Fibroblast of lung (primary cell): ENCODE measurements at regions not wholly inside any gene's neighbourhood (a gene's known extent, or its start where the extent isn't known, plus 50 kb on each side); places are given as distances from the start of the nearest gene placed in this dataset.

ENCODE experiments used
- EZH2 ChIP-seq: IDR thresholded peaks from 2 replicates; pipeline ENCODE4 v1.5.1; 2012; ENCODE audit warnings: low read length, control low read depth, mild to moderate bottlenecking; ENCODE audit errors: missing control alignments
- TF ChIP-seq, protein P1 (sequence below), 2 donors: IDR thresholded peaks in 1 of 2; conservative IDR thresholded peaks in 1 of 2; 1 replicate in 1 of 2; 2 replicates in 1 of 2; pipeline ENCODE4 v1.5.1; 2011 to 2012; ENCODE audit warnings: low read length in 2 of 2, control low read depth in 1 of 2, inconsistent platforms in 1 of 2, low read depth in 1 of 2, mild to moderate bottlenecking in 1 of 2

DNA sequence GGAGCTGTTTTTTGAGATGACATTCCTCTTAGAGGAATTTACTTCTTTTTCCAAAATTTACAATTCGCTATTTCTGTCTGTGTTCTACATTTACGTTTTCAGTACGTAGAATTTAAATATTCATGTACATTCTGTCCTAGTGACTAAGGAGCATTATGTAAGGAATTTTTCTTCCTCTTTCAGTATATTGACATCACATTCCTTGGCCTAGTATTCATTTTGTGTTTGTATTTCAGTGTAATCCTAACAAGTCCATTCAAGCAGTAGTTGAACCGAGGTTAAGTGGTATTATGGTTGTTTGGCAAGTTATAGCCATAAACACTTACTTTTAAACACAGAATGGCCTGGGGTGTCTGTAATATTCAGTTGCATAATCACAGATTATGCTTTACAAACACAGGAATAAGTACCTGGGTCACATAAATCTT is 465.2 kb downstream of the PCNX1 start:
- TF ChIP-seq, protein P1, sequence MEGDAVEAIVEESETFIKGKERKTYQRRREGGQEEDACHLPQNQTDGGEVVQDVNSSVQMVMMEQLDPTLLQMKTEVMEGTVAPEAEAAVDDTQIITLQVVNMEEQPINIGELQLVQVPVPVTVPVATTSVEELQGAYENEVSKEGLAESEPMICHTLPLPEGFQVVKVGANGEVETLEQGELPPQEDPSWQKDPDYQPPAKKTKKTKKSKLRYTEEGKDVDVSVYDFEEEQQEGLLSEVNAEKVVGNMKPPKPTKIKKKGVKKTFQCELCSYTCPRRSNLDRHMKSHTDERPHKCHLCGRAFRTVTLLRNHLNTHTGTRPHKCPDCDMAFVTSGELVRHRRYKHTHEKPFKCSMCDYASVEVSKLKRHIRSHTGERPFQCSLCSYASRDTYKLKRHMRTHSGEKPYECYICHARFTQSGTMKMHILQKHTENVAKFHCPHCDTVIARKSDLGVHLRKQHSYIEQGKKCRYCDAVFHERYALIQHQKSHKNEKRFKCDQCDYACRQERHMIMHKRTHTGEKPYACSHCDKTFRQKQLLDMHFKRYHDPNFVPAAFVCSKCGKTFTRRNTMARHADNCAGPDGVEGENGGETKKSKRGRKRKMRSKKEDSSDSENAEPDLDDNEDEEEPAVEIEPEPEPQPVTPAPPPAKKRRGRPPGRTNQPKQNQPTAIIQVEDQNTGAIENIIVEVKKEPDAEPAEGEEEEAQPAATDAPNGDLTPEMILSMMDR (conservative IDR thresholded peaks at IDR 0.05 in 1 of 2, IDR thresholded peaks at IDR 0.05 in 1 of 2; ENCODE audit: low read depth in 1 of 2, low read length in 2 of 2): no peak
- TF ChIP-seq EZH2: no peak
